ENCODE measurements at regions not wholly inside any gene's neighbourhood (a gene's known extent, or its start where the extent isn't known, plus 50 kb on each side); places are given as distances from the start of the nearest gene placed in this dataset.

GRCh38 chr5:26828294-26828693 is 210.1 kb downstream of the CDH9 start:
- ATAC-seq, result no peak
- no peak for DNase-seq
- Mint-ChIP-seq H3K4me3 (no peak overlapping the region), H3K27ac (no peak overlapping the region), H3K36me3 (peaks cover 0 to 6% (median 0%) of the 10 kb centered on the region in 3 donors), H3K27me3 (no peaks in the 10 kb centered on the region), H3K4me1 (no peaks in the 10 kb centered on the region), H3K9me3 (peaks cover 5 to 38% (median 12%) of the 10 kb centered on the region in 9 donors)
- POLR2A ChIA-PET, result no interaction called here

DNA sequence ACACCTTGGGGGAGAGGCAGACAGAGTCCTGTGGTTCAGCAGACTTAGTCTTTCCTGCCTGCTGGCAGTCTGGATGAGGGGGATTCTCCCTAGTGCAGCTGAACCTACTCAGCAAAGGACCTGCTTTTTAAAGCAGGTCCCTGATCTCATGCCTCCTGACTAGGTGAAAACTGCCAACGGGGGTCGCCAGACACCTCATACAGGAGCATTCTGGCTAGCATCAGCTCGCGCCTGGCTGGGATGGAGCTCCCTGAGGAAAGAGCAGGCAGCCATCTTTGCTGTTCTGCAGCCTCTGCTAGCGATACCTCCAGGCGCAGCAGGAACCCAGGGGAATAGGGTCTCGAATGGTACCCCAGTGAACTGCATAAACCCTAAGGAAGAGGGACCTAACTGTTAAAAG is 225.2 kb downstream of the CDH9 start:
- no peak for ATAC-seq
- POLR2A ChIA-PET, result no interaction called here
- no peaks in the 10 kb centered on the region for H3K4me1 Mint-ChIP-seq

DNA sequence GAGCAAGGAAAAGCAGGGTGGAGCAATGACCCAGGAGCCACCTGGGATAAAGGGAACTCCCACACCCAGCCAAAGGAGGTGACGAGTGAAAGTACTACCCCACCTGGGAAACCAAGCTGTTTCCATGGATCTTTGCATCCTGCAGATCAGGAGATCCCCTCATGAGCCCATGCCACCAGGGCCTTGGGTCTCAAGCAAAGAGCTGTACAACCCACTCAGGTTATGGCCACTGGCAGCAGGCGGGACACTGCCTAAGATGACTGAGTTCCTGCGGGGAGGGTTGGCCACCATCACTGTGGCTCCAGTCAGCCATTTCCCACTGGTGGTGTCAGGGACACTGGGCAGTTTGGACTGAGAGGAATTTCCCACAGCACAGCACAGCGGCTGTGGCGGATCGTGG is 225.7 kb downstream of the CDH9 start:
- ATAC-seq, result no peak
- no peak overlapping the region for H3K4me3 Mint-ChIP-seq
- no peak for DNase-seq
- H3K27ac Mint-ChIP-seq, result no peak overlapping the region
- no peaks in the 10 kb centered on the region for H3K36me3 Mint-ChIP-seq
- H3K4me1 Mint-ChIP-seq, result no peaks in the 10 kb centered on the region
- peaks cover 6 to 52% (median 30%) of the 10 kb centered on the region in 9 donors for H3K9me3 Mint-ChIP-seq
- no peaks in the 10 kb centered on the region for H3K27me3 Mint-ChIP-seq
- POLR2A ChIA-PET, result no interaction called here

More for the DNA sequence above, 225.2 kb downstream of the CDH9 start:
- Mint-ChIP-seq H3K4me3 (no peak overlapping the region), H3K27me3 (no peaks in the 10 kb centered on the region), H3K9me3 (peaks cover 8 to 56% (median 35%) of the 10 kb centered on the region in 9 donors), H3K36me3 (no peaks in the 10 kb centered on the region), H3K27ac (no peak overlapping the region)
- DNase-seq, result no peak

DNA sequence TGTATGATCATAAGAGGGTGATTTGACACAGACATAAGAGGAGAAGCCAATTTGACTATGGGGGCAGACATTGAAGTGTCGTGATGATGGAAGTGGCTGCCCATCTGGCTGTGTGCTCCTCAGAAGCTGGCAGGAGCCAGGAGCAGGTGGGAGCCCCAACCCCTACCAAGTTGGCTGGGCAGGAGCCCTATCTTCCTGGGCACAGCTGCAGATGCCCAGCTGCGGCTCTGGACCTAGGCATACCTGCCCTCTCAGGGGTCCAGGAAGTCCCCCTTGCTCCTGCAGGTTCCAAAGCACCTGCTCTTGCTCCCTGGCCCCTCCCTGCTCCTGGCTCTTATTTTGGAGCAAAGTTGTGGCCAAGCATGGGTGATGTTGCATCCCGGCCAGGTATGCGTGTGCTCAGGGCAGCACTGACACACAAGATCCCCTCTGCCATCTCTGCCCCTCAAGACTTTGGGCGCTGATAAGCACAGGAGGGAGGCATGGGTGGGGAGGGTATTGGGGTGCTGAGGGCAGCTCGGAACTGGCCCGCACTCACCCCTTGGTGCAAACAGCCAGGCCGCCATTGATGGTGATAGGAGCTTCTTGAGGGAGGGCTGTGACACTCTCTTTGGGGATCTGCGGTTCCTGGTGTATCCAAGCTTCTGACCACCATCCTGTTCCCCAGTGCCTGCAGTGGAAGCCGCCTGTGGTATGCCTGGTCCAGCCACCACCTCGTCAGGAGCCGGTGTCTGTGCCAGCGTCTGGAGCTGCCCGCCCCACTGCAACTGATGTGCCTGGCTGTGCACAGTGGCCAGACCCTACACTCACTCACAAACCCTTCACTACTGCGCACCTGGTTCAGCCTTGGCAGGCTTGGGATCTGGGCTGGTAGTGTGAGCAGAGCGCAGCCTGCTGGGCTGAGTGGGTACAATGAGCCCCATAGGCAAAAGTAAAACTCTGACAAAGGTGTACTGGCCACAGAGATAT is 230.9 kb downstream of the CDH9 start:
- Mint-ChIP-seq H3K9me3 (peaks cover 4 to 35% (median 24%) of the 10 kb centered on the region in 9 donors), H3K27ac (no peak overlapping the region), H3K27me3 (no peaks in the 10 kb centered on the region), H3K4me3 (no peak overlapping the region), H3K4me1 (no peaks in the 10 kb centered on the region), H3K36me3 (peaks cover 0 to 6% (median 0%) of the 10 kb centered on the region in 3 donors)
- POLR2A ChIA-PET, result no interaction called here
- no peak for ATAC-seq
- no peak for DNase-seq

DNA sequence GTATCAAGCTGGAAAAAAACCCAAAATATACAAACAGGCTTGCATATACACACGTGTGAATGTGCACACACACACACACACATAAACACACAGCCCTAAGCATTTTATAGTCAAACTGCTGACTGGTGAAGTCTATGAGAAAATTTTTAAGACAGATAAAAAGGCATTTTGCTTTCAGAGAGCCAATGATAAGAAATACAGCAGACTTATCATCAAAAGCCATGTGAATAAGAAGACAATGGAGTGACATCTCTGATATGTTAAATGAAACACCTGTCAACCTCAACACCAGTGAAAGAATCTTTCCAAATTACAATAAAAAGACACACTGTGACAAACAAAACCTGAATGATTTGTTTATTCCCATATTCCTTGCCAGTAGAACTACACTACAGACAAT is 233.3 kb downstream of the CDH9 start:
- Mint-ChIP-seq H3K27ac (no peak overlapping the region), H3K4me3 (no peak overlapping the region), H3K9me3 (peaks cover 2 to 30% (median 17%) of the 10 kb centered on the region in 9 donors), H3K36me3 (peaks cover 0 to 6% (median 0%) of the 10 kb centered on the region in 3 donors), H3K4me1 (no peaks in the 10 kb centered on the region), H3K27me3 (no peaks in the 10 kb centered on the region)
- ATAC-seq (no peak), DNase-seq (no peak)
- POLR2A ChIA-PET, result no interaction called here

DNA sequence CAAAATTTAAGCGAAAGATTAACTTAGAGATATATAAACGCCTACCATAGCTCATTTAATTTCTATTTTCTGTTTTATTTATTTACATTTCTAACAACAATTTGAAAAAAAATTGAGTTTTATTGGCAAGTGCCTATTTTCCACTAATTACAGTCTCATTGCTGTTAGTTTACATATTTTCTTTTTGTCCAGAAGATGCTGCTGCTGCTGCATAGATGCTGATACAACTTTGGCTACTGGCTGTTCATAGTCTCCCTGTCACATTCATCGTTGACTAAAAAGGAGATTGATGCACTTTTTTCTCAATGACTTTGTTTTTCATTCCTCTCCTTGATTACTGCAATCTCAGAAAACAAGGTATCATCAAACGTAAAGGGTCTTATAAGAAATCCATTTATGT is 235.4 kb downstream of the CDH9 start:
- Mint-ChIP-seq H3K27me3 (no peaks in the 10 kb centered on the region), H3K36me3 (peaks cover 0 to 6% (median 0%) of the 10 kb centered on the region in 3 donors), H3K4me1 (no peaks in the 10 kb centered on the region), H3K27ac (no peak overlapping the region), H3K9me3 (peaks cover 2 to 27% (median 13%) of the 10 kb centered on the region in 9 donors), H3K4me3 (no peak overlapping the region)
- ATAC-seq (no peak), DNase-seq (no peak)
- POLR2A ChIA-PET, result no interaction called here

DNA sequence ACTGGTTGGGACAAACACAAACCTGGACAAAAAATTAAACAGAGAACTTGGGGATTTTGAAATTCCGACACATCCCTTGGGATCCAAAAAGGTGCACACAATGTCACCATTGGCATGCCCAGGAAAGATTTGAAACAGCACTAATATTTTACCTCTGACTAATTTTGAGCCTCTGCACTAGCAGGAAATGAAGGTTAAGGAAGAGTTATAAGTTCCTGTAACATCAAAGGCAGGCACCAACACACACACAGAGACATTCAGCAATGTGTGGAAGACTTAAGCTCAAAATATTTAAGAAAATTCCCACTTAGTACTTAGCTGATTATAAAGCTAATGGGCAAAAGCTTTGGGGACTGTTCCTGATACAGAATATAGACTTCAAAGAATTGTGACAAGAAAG is 247.0 kb downstream of the CDH9 start:
- H3K4me3 Mint-ChIP-seq, result no peak overlapping the region
- H3K27ac Mint-ChIP-seq, result no peak overlapping the region
- ATAC-seq (no peak), DNase-seq (no peak)
- H3K9me3 Mint-ChIP-seq, result peaks cover 2 to 30% (median 10%) of the 10 kb centered on the region in 9 donors
- H3K27me3 Mint-ChIP-seq, result no peaks in the 10 kb centered on the region
- POLR2A ChIA-PET, result no interaction called here
- no peaks in the 10 kb centered on the region for H3K36me3 Mint-ChIP-seq
- no peaks in the 10 kb centered on the region for H3K4me1 Mint-ChIP-seq

DNA sequence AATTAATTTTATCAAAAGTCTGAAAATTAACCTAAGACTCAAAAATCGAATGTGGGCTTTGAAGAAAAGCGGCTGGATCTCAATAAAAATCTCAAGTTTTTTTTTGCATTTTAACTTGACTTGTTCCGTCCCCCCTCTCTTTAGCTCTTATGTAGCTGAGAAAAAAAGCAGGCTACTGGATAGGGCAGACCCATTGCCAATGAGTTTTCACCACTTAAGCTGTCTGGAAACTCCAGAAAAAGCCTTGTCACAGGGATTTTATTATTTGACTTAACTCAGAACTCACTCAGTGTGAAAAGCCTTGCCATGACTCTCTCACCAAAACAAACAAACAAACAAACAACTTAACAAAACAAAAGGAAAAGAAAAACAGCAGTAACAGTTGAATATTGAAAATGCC is 247.4 kb downstream of the CDH9 start:
- no peak for DNase-seq
- H3K27me3 Mint-ChIP-seq, result no peaks in the 10 kb centered on the region
- H3K4me3 Mint-ChIP-seq, result no peak overlapping the region
- H3K27ac Mint-ChIP-seq, result no peak overlapping the region
- POLR2A ChIA-PET, result no interaction called here
- H3K36me3 Mint-ChIP-seq, result no peaks in the 10 kb centered on the region
- ATAC-seq, result no peak
- peaks cover 2 to 30% (median 10%) of the 10 kb centered on the region in 9 donors for H3K9me3 Mint-ChIP-seq
- H3K4me1 Mint-ChIP-seq, result no peaks in the 10 kb centered on the region

- POLR2A ChIA-PET, result no interaction called here
- Mint-ChIP-seq H3K4me1 (no peaks in the 10 kb centered on the region), H3K4me3 (no peak overlapping the region), H3K27me3 (no peaks in the 10 kb centered on the region), H3K9me3 (peaks cover 3 to 60% (median 8%) of the 10 kb centered on the region in 9 donors), H3K27ac (no peak overlapping the region), H3K36me3 (peaks cover 0 to 4% (median 0%) of the 10 kb centered on the region in 3 donors)
- no peak for DNase-seq
- ATAC-seq, result no peak
Measured at GRCh38 chr5:26763215-26763614, 275.2 kb downstream of the CDH9 start.

- H3K27me3 Mint-ChIP-seq, result no peaks in the 10 kb centered on the region
- H3K4me1 Mint-ChIP-seq, result no peaks in the 10 kb centered on the region
- H3K27ac Mint-ChIP-seq, result no peak overlapping the region
- no peak overlapping the region for H3K4me3 Mint-ChIP-seq
- POLR2A ChIA-PET, result no interaction called here
- DNase-seq (no peak), ATAC-seq (no peak)
- H3K9me3 Mint-ChIP-seq, result peaks cover 0 to 42% (median 6%) of the 10 kb centered on the region in 9 donors
- H3K36me3 Mint-ChIP-seq, result no peaks in the 10 kb centered on the region
Measured at GRCh38 chr5:26761446-26761845, 276.9 kb downstream of the CDH9 start.

DNA sequence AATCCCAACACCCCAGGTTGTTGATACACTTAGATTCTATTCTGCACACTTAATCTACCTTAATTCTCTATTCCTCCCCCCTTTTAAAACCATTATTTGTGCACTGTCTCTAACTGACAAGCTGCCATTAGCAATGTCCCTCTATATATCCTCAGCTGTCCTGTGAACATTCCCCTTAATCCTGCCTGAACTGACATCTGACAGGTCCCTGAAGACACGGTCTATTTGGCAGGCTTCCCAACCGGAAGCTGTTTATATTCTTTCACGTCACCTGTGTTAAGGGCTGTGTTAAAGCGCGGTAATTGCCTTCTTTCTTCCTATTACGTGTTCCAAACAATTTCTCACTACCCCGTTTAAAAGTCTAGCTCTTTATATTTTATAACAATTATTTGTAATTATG is 277.3 kb downstream of the CDH9 start:
- no peak for ATAC-seq
- DNase-seq, result no peak

GRCh38 chr5:26757941-26758340 is 280.4 kb downstream of the CDH9 start:
- no peak overlapping the region for H3K4me3 Mint-ChIP-seq
- no peak for ATAC-seq
- DNase-seq, result no peak
- no peak overlapping the region for H3K27ac Mint-ChIP-seq
- no peaks in the 10 kb centered on the region for H3K36me3 Mint-ChIP-seq
- no peaks in the 10 kb centered on the region for H3K27me3 Mint-ChIP-seq
- H3K9me3 Mint-ChIP-seq, result peaks cover 0 to 37% (median 12%) of the 10 kb centered on the region in 9 donors
- H3K4me1 Mint-ChIP-seq, result no peaks in the 10 kb centered on the region
- POLR2A ChIA-PET, result no interaction called here

More for the DNA sequence above, 277.3 kb downstream of the CDH9 start:
- POLR2A ChIA-PET, result no interaction called here
- H3K4me3 Mint-ChIP-seq, result no peak overlapping the region
- H3K27me3 Mint-ChIP-seq, result no peaks in the 10 kb centered on the region
- no peaks in the 10 kb centered on the region for H3K4me1 Mint-ChIP-seq
- H3K36me3 Mint-ChIP-seq, result no peaks in the 10 kb centered on the region
- H3K9me3 Mint-ChIP-seq, result peaks cover 0 to 38% (median 4%) of the 10 kb centered on the region in 9 donors
- H3K27ac Mint-ChIP-seq, result no peak overlapping the region

- Mint-ChIP-seq H3K27me3 (no peaks in the 10 kb centered on the region), H3K4me1 (no peaks in the 10 kb centered on the region), H3K4me3 (no peak overlapping the region), H3K9me3 (peaks cover 5 to 35% (median 11%) of the 10 kb centered on the region in 9 donors), H3K27ac (no peak overlapping the region), H3K36me3 (no peaks in the 10 kb centered on the region)
- DNase-seq, result no peak
- no peak for ATAC-seq
- POLR2A ChIA-PET, result no interaction called here
Measured at GRCh38 chr5:26749829-26750228, 288.6 kb downstream of the CDH9 start.

- Mint-ChIP-seq H3K27ac (no peak overlapping the region), H3K27me3 (no peaks in the 10 kb centered on the region), H3K9me3 (peaks cover 0 to 12% (median 7%) of the 10 kb centered on the region in 9 donors), H3K36me3 (no peaks in the 10 kb centered on the region), H3K4me3 (no peak overlapping the region), H3K4me1 (no peaks in the 10 kb centered on the region)
- DNase-seq (no peak), ATAC-seq (no peak)
- POLR2A ChIA-PET, result no interaction called here
Measured at GRCh38 chr5:26740182-26740581, 298.2 kb downstream of the CDH9 start.

Measured in naive thymus-derived CD8-positive, alpha-beta T cell (primary cell).